ENCODE measurements at regions not wholly inside any gene's neighbourhood (a gene's known extent, or its start where the extent isn't known, plus 50 kb on each side); places are given as distances from the start of the nearest gene placed in this dataset.

DNA sequence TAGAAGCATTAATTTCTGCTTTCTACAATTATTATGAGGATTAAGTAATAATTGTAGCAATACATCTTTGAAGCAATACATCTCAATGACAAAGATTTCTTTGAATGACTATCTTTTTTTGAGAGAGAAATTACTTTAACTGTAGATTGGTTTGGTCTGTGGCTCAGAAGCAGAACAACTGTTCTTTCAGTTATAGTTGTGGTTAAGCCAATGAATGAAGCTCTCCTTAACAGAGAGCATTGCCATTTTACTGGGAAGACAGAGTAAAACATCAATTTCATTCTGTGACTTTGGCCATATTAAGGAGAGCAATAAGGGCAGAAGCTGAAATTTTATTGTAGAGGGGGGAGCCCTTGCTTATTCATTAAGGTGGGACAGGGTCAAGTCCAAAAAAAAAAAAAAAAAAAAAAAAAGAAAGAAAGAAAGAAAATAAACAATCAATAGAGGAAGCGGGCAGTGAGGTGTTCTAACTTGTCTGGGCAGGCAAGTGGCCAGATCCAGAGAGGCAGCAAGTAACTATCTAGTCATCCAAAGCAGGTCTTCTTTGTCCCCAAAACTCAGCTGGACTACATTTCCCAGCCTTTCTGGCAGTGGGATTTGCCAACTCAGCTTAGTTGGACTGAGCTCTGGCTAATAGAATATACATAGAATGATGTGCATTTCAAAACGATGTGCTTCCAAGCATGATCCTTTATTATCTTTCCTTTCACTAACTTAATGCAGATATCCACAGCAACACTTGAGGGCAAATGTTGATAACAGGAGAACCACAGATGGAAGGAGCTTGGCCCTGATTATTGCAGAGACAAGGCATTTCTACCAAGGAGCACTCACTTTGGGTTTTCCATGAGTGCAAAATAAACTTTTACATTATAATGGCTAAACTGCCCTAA lies 462.7 kb upstream of the CDH20 start:
- 54 to 60% methylated on average over 2 of the region's 2 CpGs for WGBS, 2 donors
- DNase-seq (no peak), ATAC-seq (no peak)
- H3K4me3 ChIP-seq = no peak overlapping the region
- H3K9me3 ChIP-seq = no peaks in the 10 kb centered on the region
- intact Hi-C loops (cut with DNase I) = no loop called here
- no peaks in the 10 kb centered on the region for H3K27me3 ChIP-seq
- TF ChIP-seq, protein P1, sequence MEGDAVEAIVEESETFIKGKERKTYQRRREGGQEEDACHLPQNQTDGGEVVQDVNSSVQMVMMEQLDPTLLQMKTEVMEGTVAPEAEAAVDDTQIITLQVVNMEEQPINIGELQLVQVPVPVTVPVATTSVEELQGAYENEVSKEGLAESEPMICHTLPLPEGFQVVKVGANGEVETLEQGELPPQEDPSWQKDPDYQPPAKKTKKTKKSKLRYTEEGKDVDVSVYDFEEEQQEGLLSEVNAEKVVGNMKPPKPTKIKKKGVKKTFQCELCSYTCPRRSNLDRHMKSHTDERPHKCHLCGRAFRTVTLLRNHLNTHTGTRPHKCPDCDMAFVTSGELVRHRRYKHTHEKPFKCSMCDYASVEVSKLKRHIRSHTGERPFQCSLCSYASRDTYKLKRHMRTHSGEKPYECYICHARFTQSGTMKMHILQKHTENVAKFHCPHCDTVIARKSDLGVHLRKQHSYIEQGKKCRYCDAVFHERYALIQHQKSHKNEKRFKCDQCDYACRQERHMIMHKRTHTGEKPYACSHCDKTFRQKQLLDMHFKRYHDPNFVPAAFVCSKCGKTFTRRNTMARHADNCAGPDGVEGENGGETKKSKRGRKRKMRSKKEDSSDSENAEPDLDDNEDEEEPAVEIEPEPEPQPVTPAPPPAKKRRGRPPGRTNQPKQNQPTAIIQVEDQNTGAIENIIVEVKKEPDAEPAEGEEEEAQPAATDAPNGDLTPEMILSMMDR (IDR thresholded peaks at IDR 0.05) = no peak
- TF ChIP-seq POLR2A (IDR thresholded peaks at IDR 0.05) = no peak
- no peak overlapping the region for H3K27ac ChIP-seq
- H3K36me3 ChIP-seq (replicated peaks in 1 of 2; ENCODE audit: insufficient read depth in 1 of 2, low read depth in 2 of 2) = no peaks in the 10 kb centered on the region
- H3K4me1 ChIP-seq = no peaks in the 10 kb centered on the region

DNA sequence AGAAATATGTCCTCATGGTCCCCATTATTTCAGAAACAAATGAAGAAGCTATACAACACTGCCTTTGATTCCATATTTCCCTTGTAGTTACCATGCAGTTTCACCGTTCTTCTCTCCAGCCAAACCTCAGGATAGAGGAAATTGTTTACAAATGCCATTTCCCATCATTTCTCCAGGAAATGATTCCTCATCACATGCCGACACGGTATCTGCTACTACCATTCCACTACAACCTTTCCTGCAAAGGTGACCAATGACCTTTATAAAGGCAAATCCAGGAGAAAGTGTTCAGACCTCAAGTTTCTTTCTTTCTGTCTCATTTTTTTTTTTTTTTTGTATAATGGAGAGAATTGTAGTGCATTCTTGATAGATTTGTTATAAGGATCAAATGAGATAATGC lies 460.8 kb upstream of the CDH20 start:
- no peaks in the 10 kb centered on the region for H3K4me1 ChIP-seq
- DNase-seq = no peak
- intact Hi-C loops (cut with DNase I) = no loop called here
- WGBS, 2 donors = 63 to 82% methylated on average over 3 of the region's 3 CpGs
- no peaks in the 10 kb centered on the region for H3K36me3 ChIP-seq (replicated peaks in 1 of 2; ENCODE audit: insufficient read depth in 1 of 2, low read depth in 2 of 2)
- TF ChIP-seq, protein P1 (IDR thresholded peaks at IDR 0.05) = no peak
- TF ChIP-seq POLR2A (IDR thresholded peaks at IDR 0.05) = no peak
- H3K9me3 ChIP-seq = no peaks in the 10 kb centered on the region
- no peak overlapping the region for H3K4me3 ChIP-seq
- no peaks in the 10 kb centered on the region for H3K27me3 ChIP-seq
- no peak overlapping the region for H3K27ac ChIP-seq
- no peak for ATAC-seq

DNA sequence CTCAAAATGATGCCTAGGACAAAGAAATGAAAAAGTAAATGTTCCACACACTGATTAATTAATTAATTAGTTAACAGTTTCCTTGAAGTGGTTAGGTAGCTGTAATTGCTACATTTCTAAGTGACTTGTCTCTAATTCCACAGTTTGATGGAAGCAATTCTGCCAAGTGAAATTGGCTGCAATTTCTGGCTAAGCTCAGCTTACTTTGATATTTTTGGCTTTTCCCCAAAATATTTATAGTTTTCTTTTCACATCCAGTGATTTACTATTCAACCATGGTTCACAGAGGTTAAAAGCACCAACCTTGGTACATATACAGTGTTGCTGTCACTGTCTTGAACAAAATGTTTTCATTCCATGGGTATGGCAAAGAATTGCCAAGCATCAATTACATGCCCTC lies 459.5 kb upstream of the CDH20 start:
- no peaks in the 10 kb centered on the region for H3K36me3 ChIP-seq (replicated peaks in 1 of 2; ENCODE audit: insufficient read depth in 1 of 2, low read depth in 2 of 2)
- H3K4me3 ChIP-seq = no peak overlapping the region
- TF ChIP-seq, protein P1 (IDR thresholded peaks at IDR 0.05) = no peak
- TF ChIP-seq POLR2A (IDR thresholded peaks at IDR 0.05) = no peak
- DNase-seq = no peak
- no peaks in the 10 kb centered on the region for H3K4me1 ChIP-seq
- ATAC-seq = no peak
- H3K27me3 ChIP-seq = no peaks in the 10 kb centered on the region
- no peak overlapping the region for H3K27ac ChIP-seq
- H3K9me3 ChIP-seq = no peaks in the 10 kb centered on the region
- intact Hi-C loops (cut with DNase I) = no loop called here

DNA sequence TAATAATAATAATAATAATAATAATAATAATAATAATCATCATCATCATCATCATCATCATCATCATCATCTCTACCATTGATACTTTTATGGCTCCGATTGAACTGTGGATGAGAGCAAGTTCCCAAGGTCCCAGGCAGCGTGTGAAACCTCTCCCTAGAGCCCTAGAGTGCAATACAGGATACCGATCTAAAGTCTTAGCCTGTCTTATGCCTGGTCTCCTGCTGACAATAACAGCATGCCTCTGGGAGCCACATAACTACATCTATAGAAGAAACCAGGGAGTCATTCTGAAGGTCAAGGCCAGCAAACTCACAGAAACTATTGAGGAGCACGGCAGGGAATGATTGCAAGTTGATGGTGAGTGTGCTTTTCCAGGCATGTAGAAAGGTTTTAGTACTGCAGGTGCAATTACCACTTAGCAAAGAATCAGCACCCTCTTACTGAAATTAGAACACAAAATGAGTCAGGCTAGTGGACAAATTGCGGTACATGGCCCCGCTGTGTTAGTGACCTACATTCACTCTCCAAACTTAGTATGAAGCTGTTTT lies 457.2 kb upstream of the CDH20 start:
- intact Hi-C loops (cut with DNase I) = no loop called here
- H3K4me3 ChIP-seq = no peak overlapping the region
- H3K36me3 ChIP-seq (replicated peaks in 1 of 2; ENCODE audit: insufficient read depth in 1 of 2, low read depth in 2 of 2) = no peaks in the 10 kb centered on the region
- DNase-seq (no peak), ATAC-seq (no peak)
- no peaks in the 10 kb centered on the region for H3K4me1 ChIP-seq
- TF ChIP-seq, protein P1 (IDR thresholded peaks at IDR 0.05) = no peak
- WGBS, 2 donors = 65 to 72% methylated on average over 6 of the region's 6 CpGs
- H3K27ac ChIP-seq = no peak overlapping the region
- H3K27me3 ChIP-seq = no peaks in the 10 kb centered on the region
- no peaks in the 10 kb centered on the region for H3K9me3 ChIP-seq

DNA sequence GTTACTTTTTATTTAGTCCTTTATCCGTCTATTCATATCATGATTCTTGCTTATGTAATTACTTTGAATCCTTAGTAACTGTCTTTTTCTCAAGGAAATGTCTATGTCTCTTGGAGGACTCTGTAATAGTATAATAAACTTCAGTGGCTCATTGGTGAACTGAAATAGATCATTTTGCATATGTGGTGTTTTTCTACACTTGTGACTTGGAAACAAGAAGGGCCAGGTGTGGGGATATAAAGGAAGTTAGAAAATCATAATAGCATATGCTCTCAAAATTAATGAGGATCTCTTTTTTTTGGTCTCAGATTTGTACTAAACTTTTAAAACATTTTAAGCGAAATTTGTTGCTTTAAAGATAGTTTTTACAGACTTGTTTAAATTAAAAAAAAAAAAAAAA lies 453.0 kb upstream of the CDH20 start:
- Histone ChIP-seq H3K9me3 (no peaks in the 10 kb centered on the region), H3K4me1 (no peaks in the 10 kb centered on the region), H3K27ac (no peak overlapping the region), H3K36me3 (replicated peaks in 1 of 2; ENCODE audit: insufficient read depth in 1 of 2, low read depth in 2 of 2) (no peaks in the 10 kb centered on the region), H3K27me3 (no peaks in the 10 kb centered on the region), H3K4me3 (no peak overlapping the region)
- intact Hi-C loops (cut with DNase I) = no loop called here
- WGBS, 2 donors = 50 to 51% methylated on average over 2 of the region's 2 CpGs
- ATAC-seq (no peak), DNase-seq (no peak)
- TF ChIP-seq POLR2A (IDR thresholded peaks at IDR 0.05) = no peak

Data from body of pancreas (tissue), 4 donors.